PC-3 (cell line): ENCODE measurements at regions not wholly inside any gene's neighbourhood (a gene's known extent, or its start where the extent isn't known, plus 50 kb on each side); places are given as distances from the start of the nearest gene placed in this dataset.
A peak's percentile ranks its signal among the peaks of the same experiment; 100 is the strongest.

Experiments used
- ATAC-seq: fragments of 200-7000 bp; cut with Tn5 transposase; 2 replicates; pipeline ENCODE4 v1.9.1; 2020; ENCODE audit warnings: mild to moderate bottlenecking, moderate library complexity
- BruUV-seq: library from RNA; stranded (reverse); fragments of 400-500 nt; replicated peaks from 2 replicates; lab custom pipeline; 2021; lab: Mats Ljungman, UMichigan
- CTCF ChIA-PET: fragments of 300-600 bp; sonication (Branson Sonifier 250); formaldehyde crosslinking; loops from one replicate; lab custom pipeline; 2022; ENCODE audit warnings: antibody characterized with exemption; lab: Charles Lee
- POLR2A ChIA-PET: fragments of 300-600 bp; sonication (Branson Sonifier 250); formaldehyde crosslinking; loops from one replicate; lab custom pipeline; 2022; ENCODE audit warnings: antibody characterized with exemption; ENCODE audit not compliant: unreplicated experiment; lab: Charles Lee
- DNase-seq: peaks from one replicate; pipeline ENCODE4 v3.0.0-alpha.2; 2015
- H2AFZ ChIP-seq: fragments of 300-600 bp; sonication (generic); 2 replicates; pipeline ENCODE4 v1.6.0; 2016; ENCODE audit warnings: antibody characterized with exemption, low read length
- H3F3A ChIP-seq: fragments of 300-600 bp; sonication (generic); one replicate; pipeline ENCODE4 v1.6.0; 2017; ENCODE audit warnings: antibody characterized with exemption, low read length, control low read depth, mild to moderate bottlenecking; ENCODE audit not compliant: unreplicated experiment
- H3K27ac ChIP-seq: fragments of 300-600 bp; sonication (generic); 2 replicates; pipeline ENCODE4 v1.5.1; 2016; ENCODE audit warnings: mild to moderate bottlenecking, low read length
- H3K27me3 ChIP-seq: fragments of 300-600 bp; sonication (generic); 2 replicates; pipeline ENCODE4 v1.6.1; 2016; ENCODE audit warnings: low read length, mixed read lengths
- H3K36me3 ChIP-seq: fragments of 300-600 bp; sonication (generic); 2 replicates; pipeline ENCODE4 v1.6.1; 2016; ENCODE audit warnings: low read depth, mixed run types, low read length, mixed read lengths
- H3K4me1 ChIP-seq: fragments of 300-600 bp; sonication (generic); 2 replicates; pipeline ENCODE4 v1.5.1; 2016; ENCODE audit warnings: low read length; ENCODE audit not compliant: insufficient read depth
- H3K4me2 ChIP-seq: fragments of 300-600 bp; sonication (generic); 2 replicates; pipeline ENCODE4 v1.6.0; 2016; ENCODE audit warnings: low read length
- H3K4me3 ChIP-seq: fragments of 300-600 bp; sonication (generic); 2 replicates; pipeline ENCODE4 v1.5.1; 2016; ENCODE audit warnings: mild to moderate bottlenecking, low read length, mixed read lengths
- H3K79me2 ChIP-seq: fragments of 300-600 bp; sonication (generic); 2 replicates; pipeline ENCODE4 v1.6.1; 2017; ENCODE audit warnings: low read length, mixed read lengths
- H3K9ac ChIP-seq: fragments of 300-600 bp; sonication (generic); 2 replicates; pipeline ENCODE4 v1.6.0; 2016; ENCODE audit warnings: mild to moderate bottlenecking, low read length
- H3K9me2 ChIP-seq: fragments of 300-600 bp; sonication (generic); replicated peaks from 2 replicates; pipeline ENCODE4 v1.6.1; 2016; ENCODE audit warnings: mixed run types, low read length, mixed read lengths
- H3K9me3 ChIP-seq: fragments of 300-600 bp; sonication (generic); 2 replicates; pipeline ENCODE4 v1.6.1; 2016; ENCODE audit warnings: low read length, mixed read lengths
- H4K20me1 ChIP-seq: fragments of 300-600 bp; sonication (generic); 2 replicates; pipeline ENCODE4 v1.6.1; 2016; ENCODE audit warnings: low read length, mixed read lengths
- EZH2 ChIP-seq: fragments of 300-600 bp; sonication (generic); IDR thresholded peaks from one replicate; pipeline ENCODE4 v1.6.1; 2017; ENCODE audit warnings: antibody characterized with exemption, mild to moderate bottlenecking, low read length; ENCODE audit not compliant: unreplicated experiment
- EZH2phosphoT487 ChIP-seq: fragments of 300-600 bp; sonication (generic); IDR thresholded peaks from 2 replicates; pipeline ENCODE4 v1.6.1; 2018; ENCODE audit warnings: mild to moderate bottlenecking, antibody characterized with exemption, low read length, borderline replicate concordance
- intact Hi-C: fragments of 100-400 bp; cut with micrococcal nuclease; formaldehyde crosslinking; loops from 2 replicates; pipeline ENCODE4 v1.9.0; 2023
- TF ChIP-seq, protein P1 (sequence below): fragments of 300-600 bp; sonication (generic); conservative IDR thresholded peaks from 2 replicates; pipeline ENCODE4 v1.5.1; 2017; ENCODE audit warnings: antibody characterized with exemption, low read depth, mild to moderate bottlenecking, low read length

GRCh38 chr20:6562111-6562510, 205.4 kb upstream of the BMP2 start:
- peak overlapping the region; percentile 47 for H3K27ac ChIP-seq
- no peak overlapping the region for H3K9ac ChIP-seq
- H3K79me2 ChIP-seq: no peaks in the 10 kb centered on the region
- TF ChIP-seq, protein P1, sequence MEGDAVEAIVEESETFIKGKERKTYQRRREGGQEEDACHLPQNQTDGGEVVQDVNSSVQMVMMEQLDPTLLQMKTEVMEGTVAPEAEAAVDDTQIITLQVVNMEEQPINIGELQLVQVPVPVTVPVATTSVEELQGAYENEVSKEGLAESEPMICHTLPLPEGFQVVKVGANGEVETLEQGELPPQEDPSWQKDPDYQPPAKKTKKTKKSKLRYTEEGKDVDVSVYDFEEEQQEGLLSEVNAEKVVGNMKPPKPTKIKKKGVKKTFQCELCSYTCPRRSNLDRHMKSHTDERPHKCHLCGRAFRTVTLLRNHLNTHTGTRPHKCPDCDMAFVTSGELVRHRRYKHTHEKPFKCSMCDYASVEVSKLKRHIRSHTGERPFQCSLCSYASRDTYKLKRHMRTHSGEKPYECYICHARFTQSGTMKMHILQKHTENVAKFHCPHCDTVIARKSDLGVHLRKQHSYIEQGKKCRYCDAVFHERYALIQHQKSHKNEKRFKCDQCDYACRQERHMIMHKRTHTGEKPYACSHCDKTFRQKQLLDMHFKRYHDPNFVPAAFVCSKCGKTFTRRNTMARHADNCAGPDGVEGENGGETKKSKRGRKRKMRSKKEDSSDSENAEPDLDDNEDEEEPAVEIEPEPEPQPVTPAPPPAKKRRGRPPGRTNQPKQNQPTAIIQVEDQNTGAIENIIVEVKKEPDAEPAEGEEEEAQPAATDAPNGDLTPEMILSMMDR: no peak
- TF ChIP-seq EZH2: no peak
- TF ChIP-seq EZH2phosphoT487: no peak
- 0 out of 2 replicates have a peak overlapping the region, but pooled peaks have one; percentile 31 for H2AFZ ChIP-seq
- intact Hi-C loops: no loop called here
- no TSS peak for BruUV-seq
- H3K9me2 ChIP-seq: no peaks in the 10 kb centered on the region
- ATAC-seq (no peak), DNase-seq (peak; percentile 70)
- H3K36me3 ChIP-seq: no peaks in the 10 kb centered on the region
- H3K4me1 ChIP-seq: peaks cover 30% of the 10 kb centered on the region
- H3K4me2 ChIP-seq: peak overlapping the region; percentile 77
- POLR2A ChIA-PET: no interaction called here
- CTCF ChIA-PET: interaction anchor here (0.5 kb wide), 1 partner anchor 238 kb away, joined by 3 read pairs; no protein-coding TSS in a partner anchor
- no peaks in the 10 kb centered on the region for H3F3A ChIP-seq
- no peak overlapping the region for H3K4me3 ChIP-seq
- H3K9me3 ChIP-seq: no peaks in the 10 kb centered on the region
- H4K20me1 ChIP-seq: no peaks in the 10 kb centered on the region
- H3K27me3 ChIP-seq: no peaks in the 10 kb centered on the region

DNA sequence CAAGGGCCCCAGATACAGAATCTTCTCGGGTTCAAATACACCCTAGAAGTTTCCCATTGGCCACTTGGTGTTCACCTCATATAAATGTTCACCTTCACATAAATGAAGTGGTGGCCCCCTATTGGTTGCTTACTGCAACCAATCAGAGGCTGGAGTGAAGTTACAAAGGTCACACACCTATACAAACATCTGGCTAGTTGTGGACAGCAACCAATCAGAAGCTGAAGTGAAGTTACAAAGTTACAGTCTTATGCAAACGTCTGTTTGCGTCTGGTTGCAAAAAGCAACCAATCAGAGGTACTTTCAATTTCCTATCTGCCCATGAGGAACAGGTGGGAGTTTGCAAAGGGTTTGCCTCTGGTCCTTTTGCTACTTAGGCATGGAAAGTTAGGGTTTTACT, 206.5 kb upstream of the BMP2 start:
- peak; percentile 17 for DNase-seq
- H3K4me2 ChIP-seq: peak overlapping the region; percentile 77
- peak overlapping the region; percentile 47 for H3K27ac ChIP-seq
- H4K20me1 ChIP-seq: no peaks in the 10 kb centered on the region
- no peak for TF ChIP-seq EZH2
- no peak for TF ChIP-seq EZH2phosphoT487
- TF ChIP-seq, protein P1: 0 out of 2 replicates have a peak, but pooled peaks have one; percentile 12
- ChIA-PET POLR2A (no interaction called here), CTCF (no interaction called here)
- no peaks in the 10 kb centered on the region for H3K79me2 ChIP-seq
- H3F3A ChIP-seq: no peaks in the 10 kb centered on the region
- intact Hi-C loops: no loop called here
- peak overlapping the region; percentile 52 for H3K4me3 ChIP-seq
- peaks cover 26% of the 10 kb centered on the region for H3K4me1 ChIP-seq
- BruUV-seq: no TSS peak
- ATAC-seq: no peak
- H3K9me3 ChIP-seq: no peaks in the 10 kb centered on the region
- no peaks in the 10 kb centered on the region for H3K36me3 ChIP-seq
- peak overlapping the region; percentile 67 for H2AFZ ChIP-seq
- H3K9ac ChIP-seq: no peak overlapping the region
- H3K27me3 ChIP-seq: no peaks in the 10 kb centered on the region
- no peaks in the 10 kb centered on the region for H3K9me2 ChIP-seq

DNA sequence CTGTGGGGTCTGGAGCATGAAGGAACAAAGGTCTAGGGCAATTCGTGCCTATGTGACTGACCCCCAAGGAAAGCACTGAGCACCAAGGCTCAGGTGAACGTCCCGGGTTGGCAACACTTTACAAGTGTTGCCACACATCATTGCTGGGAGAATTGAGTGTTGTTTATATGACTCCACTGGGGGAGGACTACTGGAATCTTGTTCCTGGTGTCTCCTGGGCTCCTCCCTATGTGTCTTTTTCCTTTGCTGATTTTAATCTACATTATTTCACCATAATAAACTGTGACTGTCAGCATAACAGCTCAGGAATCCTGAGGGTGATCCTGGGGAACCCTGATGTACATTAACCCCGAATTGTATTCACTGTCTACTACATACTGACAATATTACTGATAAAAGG, 207.7 kb upstream of the BMP2 start:
- Histone ChIP-seq H3K27ac (no peak overlapping the region), H3K4me3 (no peak overlapping the region), H3K9me2 (no peaks in the 10 kb centered on the region), H3K4me1 (peaks cover 26% of the 10 kb centered on the region), H3K4me2 (no peak overlapping the region), H3K9me3 (no peaks in the 10 kb centered on the region), H3K79me2 (no peaks in the 10 kb centered on the region), H3K27me3 (no peaks in the 10 kb centered on the region), H2AFZ (no peak overlapping the region), H4K20me1 (no peaks in the 10 kb centered on the region), H3F3A (no peaks in the 10 kb centered on the region), H3K36me3 (no peaks in the 10 kb centered on the region), H3K9ac (no peak overlapping the region)
- POLR2A ChIA-PET: no interaction called here
- no peak for ATAC-seq
- BruUV-seq: no TSS peak
- TF ChIP-seq, protein P1: no peak
- TF ChIP-seq EZH2 (no peak), EZH2phosphoT487 (no peak)
- intact Hi-C loops: loop anchor here (10.0 kb wide), 1 partner anchor 295 kb away; no protein-coding TSS in a partner anchor
- CTCF ChIA-PET: no interaction called here
- no peak for DNase-seq
